GM18858 (cell line): ENCODE measurements at regions not wholly inside any gene's neighbourhood (a gene's known extent, or its start where the extent isn't known, plus 50 kb on each side); places are given as distances from the start of the nearest gene placed in this dataset.

Experiments used
- ATAC-seq: cut with Tn5 transposase; IDR thresholded peaks from one replicate; pipeline ENCODE4 v1.9.1; 2021; ENCODE audit not compliant: unreplicated experiment

DNA sequence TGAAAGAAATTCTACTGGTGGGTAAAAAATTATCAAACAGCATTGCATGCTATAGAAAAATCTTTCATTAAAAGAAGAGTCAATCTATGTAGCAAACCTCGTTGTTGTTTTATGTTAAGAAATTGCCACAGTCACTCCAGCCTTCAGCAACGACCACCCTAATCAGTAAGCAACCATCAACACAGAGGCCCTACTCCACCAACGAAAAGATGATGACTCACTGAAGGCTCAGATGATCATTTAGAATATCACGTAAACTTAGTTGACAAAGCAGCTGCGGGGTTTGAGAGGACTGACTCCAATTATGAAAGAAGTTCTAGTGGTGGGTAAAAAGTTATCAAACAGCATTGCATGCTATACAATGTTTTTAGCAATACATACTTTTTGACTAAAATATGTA, 242.6 kb downstream of the DRD1 start:
- ATAC-seq, result no peak

DNA sequence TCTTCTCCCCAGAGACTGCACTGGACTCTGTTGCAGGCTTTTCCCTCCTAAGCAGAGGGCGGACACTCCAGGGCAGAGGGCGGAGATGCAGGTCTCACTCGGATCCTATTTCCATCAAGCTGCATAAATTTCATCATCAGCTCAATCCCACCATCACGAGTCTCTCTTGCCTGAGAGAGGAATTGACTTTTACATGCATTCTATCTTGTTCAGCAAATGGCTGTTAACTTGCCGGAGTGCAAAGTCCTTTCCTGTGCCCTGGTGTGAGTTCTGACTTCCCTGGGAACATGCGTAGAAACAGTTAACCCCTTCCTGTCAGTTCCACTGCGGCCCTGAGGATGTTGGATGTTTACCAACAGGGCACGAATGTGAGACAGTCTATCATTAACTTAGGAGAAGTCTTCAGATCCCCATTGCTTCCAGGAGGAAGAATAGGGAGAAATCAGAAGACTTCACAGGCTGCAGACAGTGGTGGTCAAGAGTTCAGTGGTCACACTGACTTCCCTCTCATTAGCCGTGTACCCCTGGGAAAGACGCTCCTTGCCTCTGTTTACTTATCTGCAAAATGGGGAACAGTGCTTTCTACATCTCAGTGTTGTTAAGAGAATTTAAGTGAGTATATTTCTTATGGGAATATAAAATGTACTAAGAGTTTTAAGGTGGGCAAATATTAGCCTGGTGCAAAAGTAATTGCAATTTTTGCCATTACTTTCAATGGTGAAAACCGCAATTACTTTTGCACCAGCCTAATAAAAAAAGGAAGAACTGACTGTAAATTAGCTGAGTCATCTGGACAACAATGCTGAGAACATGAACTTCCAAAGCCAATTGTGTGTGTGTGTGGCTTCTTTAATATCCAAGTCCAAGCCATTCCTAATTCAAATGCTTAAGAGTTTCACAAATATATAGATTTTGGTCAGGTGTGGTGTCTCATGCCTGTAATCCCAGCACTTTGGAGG, 248.0 kb downstream of the DRD1 start:
- ATAC-seq, result no peak

- ATAC-seq, result no peak
Measured at GRCh38 chr5:175181331-175181730, 262.7 kb downstream of the DRD1 start.

DNA sequence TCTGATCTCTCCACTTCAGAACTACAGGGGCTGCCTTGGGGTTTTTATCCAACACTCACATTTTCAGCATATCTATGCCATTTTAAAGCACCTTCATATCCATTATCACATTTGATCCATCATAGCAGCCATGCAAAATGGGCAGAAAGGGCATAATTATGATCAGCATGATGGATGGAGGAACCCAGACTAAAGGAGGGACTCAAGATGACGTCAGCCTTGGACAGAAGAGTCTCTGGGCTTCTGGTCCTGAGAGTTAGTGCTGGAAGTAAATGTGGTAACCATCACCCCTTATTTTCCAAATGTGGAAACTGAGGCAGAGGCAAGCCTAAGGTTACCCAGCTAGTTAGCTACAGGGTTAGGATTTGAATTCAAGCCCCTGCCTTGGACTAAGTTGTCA, 273.1 kb downstream of the DRD1 start:
- ATAC-seq, result no peak

DNA sequence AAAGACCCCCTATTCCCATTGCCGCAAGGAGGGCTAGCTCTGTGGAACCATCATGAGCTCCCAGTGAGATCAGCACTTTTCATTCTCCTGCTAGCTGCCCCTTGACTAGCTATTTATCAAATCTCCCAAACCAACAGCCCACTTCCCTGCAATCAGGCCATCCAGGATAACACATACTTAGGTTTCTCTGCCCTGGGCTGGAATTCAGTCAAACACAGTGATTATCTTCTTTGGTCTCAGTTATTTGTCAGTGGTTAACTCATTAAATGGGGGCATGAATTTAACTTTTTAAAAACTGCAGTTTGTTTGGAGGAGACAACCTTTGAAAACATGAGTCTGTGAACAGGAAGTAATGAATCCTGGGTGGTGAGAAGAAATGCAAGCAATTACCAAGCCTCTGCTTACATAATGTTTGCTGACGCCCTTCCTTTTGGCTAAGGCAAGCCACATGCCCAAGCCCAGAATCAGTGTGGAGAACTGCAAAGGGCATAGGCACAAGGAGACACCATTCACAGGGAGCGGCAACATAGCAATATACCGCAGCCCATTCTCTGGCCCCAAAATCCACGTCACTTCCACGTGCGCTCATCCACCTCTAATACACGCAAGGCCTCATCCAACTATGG, 275.0 kb downstream of the DRD1 start:
- no peak for ATAC-seq

DNA sequence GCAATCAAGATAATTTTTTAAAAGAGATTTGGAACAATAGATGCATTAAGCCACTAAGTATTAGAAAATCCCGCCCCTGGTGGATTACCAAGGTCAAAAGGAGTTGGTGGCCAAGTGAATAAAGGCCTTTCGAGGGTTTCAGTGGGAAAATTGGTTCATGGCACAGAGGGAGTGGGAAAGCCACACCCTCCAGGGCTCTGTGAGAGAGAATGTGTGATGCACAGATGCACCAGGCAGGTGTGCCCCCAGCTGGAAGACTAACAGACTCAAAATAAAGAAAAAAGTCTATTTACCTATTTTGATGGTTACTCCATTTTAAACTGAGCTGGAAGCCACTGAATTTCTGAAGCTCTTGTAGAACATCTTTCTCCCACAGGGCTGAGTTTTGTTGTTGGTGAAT, 278.0 kb downstream of the DRD1 start:
- ATAC-seq, result no peak

- no peak for ATAC-seq
Measured at GRCh38 chr5:175163586-175164275, 280.3 kb downstream of the DRD1 start.

GRCh38 chr5:175162036-175162435, 281.9 kb downstream of the DRD1 start:
- no peak for ATAC-seq

GRCh38 chr5:175159956-175160355, 284.0 kb downstream of the DRD1 start:
- no peak for ATAC-seq

GRCh38 chr5:175148636-175149172, 295.3 kb downstream of the DRD1 start:
- no peak for ATAC-seq

GRCh38 chr5:175146733-175147132, 297.2 kb downstream of the DRD1 start:
- no peak for ATAC-seq

DNA sequence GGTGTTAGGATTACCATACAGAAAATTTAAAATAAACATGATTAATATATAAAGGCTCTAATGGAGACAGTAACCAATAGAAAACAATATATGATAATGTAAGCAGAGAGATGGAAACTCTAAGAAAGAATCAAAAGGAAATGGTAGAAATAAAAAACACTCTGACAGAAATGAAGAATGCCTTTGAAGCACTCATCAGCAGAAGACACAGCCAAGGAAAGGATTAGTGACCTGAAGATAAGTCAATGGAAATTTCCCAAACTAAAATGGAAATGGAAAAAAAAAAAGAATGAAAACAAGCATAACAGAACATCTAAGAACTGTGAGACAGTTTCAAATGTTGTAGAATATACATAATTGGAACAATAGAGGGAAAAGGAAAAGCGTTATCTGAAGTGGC, 302.6 kb downstream of the DRD1 start:
- ATAC-seq, result no peak

GRCh38 chr5:175133185-175133584, 310.8 kb downstream of the DRD1 start:
- ATAC-seq, result no peak

GRCh38 chr5:175131432-175131831, 312.6 kb downstream of the DRD1 start:
- ATAC-seq, result no peak

DNA sequence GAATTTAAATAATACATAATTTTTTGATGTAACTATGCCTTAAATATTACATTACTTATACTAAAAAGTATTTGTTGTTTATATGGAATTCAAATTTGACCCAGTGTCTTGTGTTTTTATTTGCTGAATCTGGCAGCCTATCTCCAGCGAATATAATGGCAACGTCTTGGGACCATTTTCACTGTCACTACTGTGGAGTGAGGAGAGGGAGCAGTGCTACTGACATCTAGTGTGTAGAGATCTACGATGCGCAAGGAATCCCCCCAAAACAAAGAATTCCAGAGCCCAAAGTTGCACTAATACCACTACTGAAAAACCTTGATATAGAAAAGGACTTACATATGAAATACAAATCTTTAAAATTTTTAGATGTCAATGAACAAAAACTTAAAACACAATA, 314.4 kb downstream of the DRD1 start:
- ATAC-seq, result no peak

DNA sequence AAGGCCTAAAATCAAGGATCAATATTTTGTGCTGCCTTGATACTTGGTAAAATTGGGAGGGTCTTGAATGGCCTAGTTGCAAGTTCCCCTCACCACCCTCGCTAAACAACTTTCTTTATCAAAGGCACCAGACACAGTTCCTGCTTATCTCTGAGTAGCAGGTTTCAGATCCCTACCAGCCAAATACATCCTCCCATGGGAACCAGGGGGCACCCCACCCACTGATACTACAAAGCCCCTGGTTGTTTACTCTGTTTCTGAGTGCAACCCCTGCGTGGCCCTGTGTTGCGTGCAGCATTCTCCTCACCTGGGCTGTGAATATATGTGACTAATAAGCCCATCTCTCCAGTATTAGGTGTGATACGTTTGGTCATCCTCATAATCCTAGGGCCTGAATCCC, 314.9 kb downstream of the DRD1 start:
- no peak for ATAC-seq

GRCh38 chr5:175124821-175125220, 319.2 kb downstream of the DRD1 start:
- ATAC-seq, result no peak

- no peak for ATAC-seq
Measured at GRCh38 chr5:175124251-175124813, 319.6 kb downstream of the DRD1 start.

DNA sequence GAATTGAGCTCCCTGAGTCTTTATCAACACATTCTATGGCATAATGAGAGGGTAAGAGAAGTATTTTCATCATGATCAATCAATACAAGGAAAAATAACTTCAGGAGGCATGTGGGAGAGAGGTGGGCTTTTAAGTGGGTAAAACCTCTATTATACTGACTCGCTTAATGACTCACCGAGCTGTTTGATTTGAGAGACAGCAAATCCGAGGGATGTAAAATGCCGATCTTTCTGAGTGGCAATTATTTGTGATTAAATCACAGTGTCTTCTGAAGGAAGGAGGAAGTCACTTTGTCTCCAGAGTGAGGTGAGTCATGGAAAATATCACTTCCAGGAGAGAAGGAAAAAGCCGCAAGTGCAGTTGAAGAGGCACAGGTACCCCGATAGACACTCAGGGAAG, 320.4 kb downstream of the DRD1 start:
- no peak for ATAC-seq

GRCh38 chr5:175121457-175121856, 322.5 kb downstream of the DRD1 start:
- ATAC-seq, result no peak

GRCh38 chr5:175120412-175120811, 323.6 kb downstream of the DRD1 start:
- no peak for ATAC-seq
